Fibroblast of peridontal ligament (primary cell): ENCODE measurements at regions not wholly inside any gene's neighbourhood (a gene's known extent, or its start where the extent isn't known, plus 50 kb on each side); places are given as distances from the start of the nearest gene placed in this dataset.

Experiments used
- DNase-seq: peaks from one replicate; pipeline ENCODE4 v3.0.0-alpha.2; 2010; ENCODE audit errors: extremely low read depth

GRCh38 chr17:33776903-33777302, 478.2 kb upstream of the CCL2 start:
- no peak for DNase-seq

- DNase-seq: no peak
Measured at GRCh38 chr17:33777674-33778073, 477.4 kb upstream of the CCL2 start.

GRCh38 chr17:33778505-33779233, 476.4 kb upstream of the CCL2 start:
- no peak for DNase-seq

- peak; percentile 59 for DNase-seq
Measured at GRCh38 chr17:33779234-33779591, 475.9 kb upstream of the CCL2 start.

- DNase-seq: no peak
Measured at GRCh38 chr17:33785281-33785680, 469.8 kb upstream of the CCL2 start.

- DNase-seq: no peak
Measured at GRCh38 chr17:33786478-33786877, 468.6 kb upstream of the CCL2 start.

- DNase-seq: no peak
Measured at GRCh38 chr17:33789658-33790057, 465.4 kb upstream of the CCL2 start.

- DNase-seq: no peak
Measured at GRCh38 chr17:33797181-33797580, 457.9 kb upstream of the CCL2 start.

GRCh38 chr17:33798308-33798707, 456.8 kb upstream of the CCL2 start:
- no peak for DNase-seq

GRCh38 chr17:33802349-33803198, 452.5 kb upstream of the CCL2 start:
- DNase-seq: no peak

- DNase-seq: no peak
Measured at GRCh38 chr17:33803199-33803685, 451.8 kb upstream of the CCL2 start.

GRCh38 chr17:33803686-33804085, 451.4 kb upstream of the CCL2 start:
- no peak for DNase-seq

- DNase-seq: no peak
Measured at GRCh38 chr17:33804401-33804800, 450.7 kb upstream of the CCL2 start.

- DNase-seq: no peak
Measured at GRCh38 chr17:33806631-33807030, 448.5 kb upstream of the CCL2 start.

- no peak for DNase-seq
Measured at GRCh38 chr17:33809748-33810147, 445.3 kb upstream of the CCL2 start.

GRCh38 chr17:33811004-33811760, 443.9 kb upstream of the CCL2 start:
- no peak for DNase-seq

- no peak for DNase-seq
Measured at GRCh38 chr17:33811984-33812577, 443.0 kb upstream of the CCL2 start.

GRCh38 chr17:33814852-33815251, 440.2 kb upstream of the CCL2 start:
- DNase-seq: no peak

- no peak for DNase-seq
Measured at GRCh38 chr17:33816036-33816435, 439.0 kb upstream of the CCL2 start.

- DNase-seq: no peak
Measured at GRCh38 chr17:33816842-33817617, 438.1 kb upstream of the CCL2 start.

GRCh38 chr17:33819539-33819938, 435.5 kb upstream of the CCL2 start:
- no peak for DNase-seq
